IPS-11a (cell line): ENCODE measurements at regions not wholly inside any gene's neighbourhood (a gene's known extent, or its start where the extent isn't known, plus 50 kb on each side); places are given as distances from the start of the nearest gene placed in this dataset.

Experiments
- H3K4me3 ChIP-seq: one replicate; pipeline ENCODE4 v1.5.1; 2013; ENCODE audit warnings: low read depth, low read length, control low read depth

DNA sequence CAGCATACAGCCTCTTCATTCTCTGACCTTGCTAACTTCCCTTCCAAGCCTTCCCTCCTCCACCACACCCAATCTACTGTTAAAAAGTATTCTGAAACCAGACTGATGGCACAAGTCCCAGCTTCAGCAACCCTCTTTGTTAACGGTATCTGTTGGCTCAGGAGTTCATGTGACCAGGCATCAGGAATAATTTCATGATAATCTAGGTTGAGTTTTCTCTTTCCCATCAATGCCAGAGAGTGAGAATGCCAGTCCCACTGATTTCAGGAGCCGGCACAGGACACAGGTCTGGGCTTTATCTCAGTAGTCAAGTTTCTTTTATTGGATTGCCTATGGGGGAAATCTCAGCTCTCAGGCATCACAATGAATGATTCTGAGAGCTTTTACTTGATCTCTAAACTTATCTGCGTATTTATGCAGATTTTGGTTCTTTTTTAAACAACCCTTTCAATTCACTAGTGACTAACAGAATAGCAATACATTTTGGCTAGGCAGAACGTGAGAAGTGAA is 231.0 kb upstream of the LYZL1 start:
- no peak overlapping the region for H3K4me3 ChIP-seq

DNA sequence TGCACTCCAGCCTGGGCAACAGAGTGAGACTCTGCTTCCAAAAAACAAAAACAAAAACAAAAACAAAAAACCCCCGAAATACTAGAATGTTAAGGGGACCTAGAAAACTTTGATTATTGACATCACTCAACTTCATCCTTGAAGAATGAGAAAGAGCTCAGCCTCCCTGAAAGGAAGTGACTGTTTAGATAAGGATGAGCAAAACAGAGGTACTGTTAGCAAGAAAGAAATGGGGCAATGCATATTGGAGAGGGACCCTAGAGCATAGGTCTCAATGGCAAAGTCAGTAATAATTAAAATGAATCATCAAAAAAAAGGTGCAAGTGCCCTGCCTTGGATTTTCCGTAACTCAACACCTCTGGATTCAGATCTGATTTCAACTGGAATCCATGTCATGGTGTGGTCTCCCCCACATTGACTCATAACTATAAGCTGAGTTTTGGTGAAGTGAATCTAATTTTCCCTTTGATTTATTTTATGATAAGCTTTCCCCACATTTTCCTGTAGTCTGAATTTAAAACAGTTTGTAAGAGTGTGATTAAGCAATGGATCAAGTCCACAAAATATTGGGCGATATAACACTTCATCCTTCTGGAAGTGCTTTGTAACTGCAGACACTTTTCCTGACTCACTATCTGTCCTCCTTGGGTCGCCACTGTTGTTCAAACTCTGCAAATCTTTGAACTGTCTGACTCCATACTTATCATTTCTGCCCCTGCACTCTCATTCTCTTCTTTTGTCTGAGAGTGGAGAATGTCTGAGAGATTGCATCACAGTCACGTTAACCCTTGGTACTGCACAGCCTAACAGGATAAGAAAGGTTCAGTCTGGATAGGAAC is 224.8 kb upstream of the LYZL1 start:
- no peak overlapping the region for H3K4me3 ChIP-seq

GRCh38 chr10:29064680-29065079 is 224.2 kb upstream of the LYZL1 start:
- no peak overlapping the region for H3K4me3 ChIP-seq

- H3K4me3 ChIP-seq, result no peak overlapping the region
Observed at GRCh38 chr10:29067161-29067560, 221.7 kb upstream of the LYZL1 start.

DNA sequence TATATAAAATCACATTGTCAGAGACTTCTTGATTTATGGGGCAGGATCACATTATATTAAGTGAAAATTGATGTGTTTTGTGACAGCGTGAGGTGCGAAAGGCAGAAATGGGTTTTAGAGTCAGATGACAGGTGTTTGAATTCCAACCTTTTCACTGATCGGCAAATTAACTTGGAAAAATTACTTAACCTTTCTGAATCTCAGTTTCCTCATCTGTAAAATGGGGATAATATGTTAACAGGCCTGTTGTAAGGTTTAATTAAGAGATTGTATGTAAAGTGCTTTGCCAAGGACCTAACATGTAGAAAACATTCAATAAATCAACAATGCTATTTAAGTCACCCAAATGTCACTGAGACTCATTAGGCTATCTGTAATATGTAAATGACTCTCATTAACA is 221.2 kb upstream of the LYZL1 start:
- no peak overlapping the region for H3K4me3 ChIP-seq

DNA sequence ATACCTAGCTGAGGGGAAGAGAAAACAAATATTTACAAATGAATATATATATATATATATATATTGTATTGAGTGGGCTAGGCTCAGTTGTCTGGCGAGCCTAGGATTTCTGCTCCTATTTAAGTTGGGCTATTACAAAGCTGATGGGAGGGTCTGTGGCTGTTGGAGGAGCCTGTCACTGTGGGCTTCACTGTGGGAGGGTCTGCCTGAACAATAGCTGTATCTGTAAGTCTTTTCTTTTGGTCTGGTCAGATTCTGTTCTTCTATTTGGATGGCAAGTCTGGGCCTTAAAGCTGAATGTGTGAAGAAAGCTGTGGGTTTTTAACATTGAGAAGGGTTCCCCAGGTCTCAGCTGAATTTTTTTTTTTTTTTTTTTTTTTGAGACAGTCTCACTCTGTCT is 220.6 kb upstream of the LYZL1 start:
- H3K4me3 ChIP-seq, result no peak overlapping the region

- no peak overlapping the region for H3K4me3 ChIP-seq
Observed at GRCh38 chr10:29068966-29069365, 219.9 kb upstream of the LYZL1 start.

GRCh38 chr10:29069941-29070340 is 218.9 kb upstream of the LYZL1 start:
- H3K4me3 ChIP-seq, result no peak overlapping the region

- H3K4me3 ChIP-seq, result no peak overlapping the region
Observed at GRCh38 chr10:29078919-29079318, 210.0 kb upstream of the LYZL1 start.

DNA sequence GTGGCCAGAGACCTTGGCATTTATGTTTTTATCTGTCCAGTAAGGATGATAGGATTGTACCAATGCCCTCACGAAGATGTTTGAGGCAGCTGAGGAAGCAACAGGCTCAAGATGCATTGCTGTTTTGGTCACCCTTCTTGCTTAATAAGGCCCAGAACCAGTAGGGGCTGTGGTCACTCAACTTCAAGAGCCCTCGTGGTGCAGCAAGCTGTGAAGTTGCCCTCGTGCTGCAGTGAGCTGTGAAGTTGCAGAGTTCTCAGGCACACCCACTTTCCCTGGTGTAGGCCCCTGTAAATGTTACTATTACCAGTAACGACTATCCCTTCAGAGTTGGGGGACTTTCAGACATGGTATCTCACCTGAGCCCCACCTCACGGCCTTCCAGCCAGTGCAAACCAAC is 207.6 kb upstream of the LYZL1 start:
- no peak overlapping the region for H3K4me3 ChIP-seq

DNA sequence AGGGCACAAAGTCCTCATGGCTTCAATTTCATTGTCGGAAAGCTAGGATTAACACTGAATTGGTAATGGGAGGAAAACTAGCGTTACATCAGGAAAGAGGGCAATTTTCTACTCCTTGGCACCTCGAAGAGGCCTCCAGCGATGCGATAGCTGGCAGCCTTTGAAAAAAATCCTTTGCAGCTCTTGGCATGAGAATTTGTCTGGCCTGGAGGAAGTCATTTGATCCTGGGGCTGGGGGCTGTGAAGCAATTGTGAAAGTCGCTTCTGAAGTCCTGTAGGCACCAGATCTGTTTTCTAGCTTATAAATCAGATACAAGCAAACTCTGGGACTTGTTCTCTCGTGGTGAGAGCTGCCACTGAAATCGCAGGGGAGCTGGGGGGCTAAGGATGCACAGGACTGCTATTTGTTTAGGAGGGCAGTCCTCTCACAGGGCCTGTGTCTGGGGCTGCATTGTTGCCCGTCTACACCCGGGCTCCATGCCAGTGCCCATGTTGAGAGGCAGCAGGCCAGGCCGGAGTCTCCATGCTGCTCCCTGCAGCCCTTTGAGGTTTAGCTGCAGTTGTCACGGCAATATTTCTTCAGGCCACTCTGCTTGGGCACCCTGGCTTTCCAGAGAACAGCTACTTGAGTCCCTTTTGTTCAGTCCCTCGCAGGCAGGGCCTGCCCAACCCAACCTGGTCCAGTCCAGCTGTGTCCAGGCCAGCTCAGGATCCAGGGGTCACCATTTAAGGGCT is 206.8 kb upstream of the LYZL1 start:
- H3K4me3 ChIP-seq, result no peak overlapping the region

DNA sequence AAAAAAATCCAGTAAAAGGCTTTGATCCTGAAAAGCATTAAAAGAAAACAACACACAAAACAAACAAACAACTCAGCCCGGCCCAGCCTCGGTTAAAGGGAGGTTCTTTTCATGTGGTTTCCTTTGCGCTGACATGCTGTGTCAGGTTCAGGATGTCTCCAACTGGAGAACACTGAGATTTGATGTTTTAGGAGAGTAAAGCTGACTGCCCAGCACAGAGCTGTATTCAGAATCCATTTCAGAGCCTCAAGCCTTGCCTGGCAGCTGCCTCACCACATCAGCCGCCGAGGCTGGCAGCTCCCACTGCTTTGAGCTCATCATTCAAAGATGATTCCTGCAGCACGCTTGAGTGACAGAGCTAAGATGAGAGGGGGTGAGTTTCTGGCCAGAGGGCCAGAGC is 205.8 kb upstream of the LYZL1 start:
- H3K4me3 ChIP-seq, result no peak overlapping the region

GRCh38 chr10:29084681-29085307 is 204.1 kb upstream of the LYZL1 start:
- H3K4me3 ChIP-seq, result no peak overlapping the region

GRCh38 chr10:29089091-29089490 is 199.8 kb upstream of the LYZL1 start:
- H3K4me3 ChIP-seq, result no peak overlapping the region

DNA sequence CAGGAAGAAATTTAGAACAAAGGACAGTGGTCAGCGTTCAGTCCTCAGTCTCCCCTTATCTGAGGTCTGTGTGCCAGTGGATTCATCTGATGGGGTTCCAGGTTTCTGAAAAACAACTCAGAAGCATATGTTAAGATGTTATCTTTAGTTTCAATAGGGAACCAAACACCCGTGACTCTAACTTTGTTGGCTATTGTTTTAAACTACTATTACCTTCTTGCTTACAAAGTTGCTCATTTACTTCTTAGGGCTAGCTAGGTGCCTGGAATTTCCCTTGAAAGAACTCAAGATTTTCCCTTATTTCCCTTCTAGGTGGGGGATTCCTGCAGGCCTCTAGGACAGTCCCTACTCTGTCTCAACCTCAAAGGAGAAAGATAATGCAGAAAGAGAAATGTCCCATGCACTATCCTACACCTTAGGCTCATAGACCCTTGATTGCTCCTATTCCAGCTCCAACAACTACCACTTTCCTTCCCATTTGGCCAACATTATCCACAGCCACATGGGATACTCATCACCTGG is 192.5 kb upstream of the LYZL1 start:
- H3K4me3 ChIP-seq, result no peak overlapping the region

GRCh38 chr10:29098423-29098822 is 190.4 kb upstream of the LYZL1 start:
- no peak overlapping the region for H3K4me3 ChIP-seq

DNA sequence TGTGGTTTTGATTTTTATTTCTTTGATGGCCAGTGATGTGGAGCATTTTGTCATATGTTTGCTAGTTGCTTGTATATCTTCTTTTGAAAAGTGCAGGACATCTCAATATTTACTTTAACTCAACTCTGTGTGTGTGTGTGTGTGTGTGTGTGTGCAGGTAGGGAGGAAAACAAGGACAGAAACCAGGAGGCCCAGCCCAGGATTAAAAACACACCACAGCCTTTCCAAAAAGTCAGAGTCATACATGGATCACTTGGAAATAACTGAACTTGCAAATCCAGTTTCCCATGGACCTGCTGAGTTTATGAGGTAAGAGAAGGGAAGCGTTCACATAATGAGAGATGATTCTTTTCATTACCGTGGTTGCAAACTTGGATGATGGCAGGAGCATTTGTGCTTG is 189.9 kb upstream of the LYZL1 start:
- H3K4me3 ChIP-seq, result no peak overlapping the region

DNA sequence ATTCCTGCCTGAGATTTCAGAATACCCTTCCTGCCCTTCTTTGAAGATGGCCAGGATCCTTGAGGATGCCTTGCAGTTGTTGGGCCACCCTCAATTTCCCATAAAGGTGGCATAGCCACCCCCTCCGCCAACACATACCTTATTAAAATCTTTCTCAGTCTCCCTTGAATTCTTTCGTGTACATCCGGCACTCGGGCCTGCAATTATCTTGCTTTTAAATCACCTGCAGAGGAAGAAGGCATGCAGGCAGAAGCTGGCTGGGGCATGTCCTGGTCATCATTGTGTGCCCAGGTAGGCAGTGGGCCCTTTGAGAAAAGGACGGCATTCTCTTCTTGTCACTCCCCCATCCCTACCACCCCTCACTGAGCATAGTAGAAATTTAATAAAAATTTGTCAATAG is 189.5 kb upstream of the LYZL1 start:
- H3K4me3 ChIP-seq, result no peak overlapping the region

DNA sequence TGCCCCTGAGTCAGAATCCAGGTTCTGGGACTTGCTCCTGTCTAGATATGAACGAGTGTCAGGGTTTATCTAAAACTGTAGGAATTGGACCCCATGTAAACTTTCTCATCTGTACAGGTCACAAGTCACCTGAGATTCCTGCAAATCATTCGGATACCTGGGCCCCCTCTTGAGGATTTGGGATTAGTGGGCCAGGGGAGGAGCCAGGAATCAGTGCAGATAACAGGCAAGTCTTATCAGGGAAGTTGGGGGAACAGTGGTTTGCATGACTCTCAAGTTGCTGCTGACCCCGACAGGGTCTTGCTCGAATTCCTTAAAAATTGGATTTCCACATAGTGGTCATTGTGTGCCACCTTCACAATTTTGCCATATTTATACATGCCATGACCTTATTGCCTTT is 188.4 kb upstream of the LYZL1 start:
- no peak overlapping the region for H3K4me3 ChIP-seq

DNA sequence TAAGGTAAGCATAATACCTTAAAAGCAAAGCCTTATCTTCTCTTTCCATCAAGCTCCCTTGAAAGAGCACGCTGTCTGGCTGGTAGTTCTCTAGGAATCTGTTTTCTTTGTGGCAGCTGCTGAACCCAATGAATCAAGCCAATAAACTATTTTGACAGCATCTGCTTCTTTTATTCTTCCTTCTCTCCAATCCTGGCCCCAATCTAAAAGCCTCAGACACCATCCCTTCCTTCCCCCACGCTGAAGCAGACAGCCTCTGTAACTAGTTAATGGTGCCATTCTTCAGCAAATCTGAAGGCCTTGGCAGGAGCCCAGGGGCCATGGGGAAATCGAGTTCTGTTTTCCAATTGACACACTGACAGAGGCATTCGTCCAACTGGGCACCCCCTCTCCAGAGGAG is 186.6 kb upstream of the LYZL1 start:
- no peak overlapping the region for H3K4me3 ChIP-seq

DNA sequence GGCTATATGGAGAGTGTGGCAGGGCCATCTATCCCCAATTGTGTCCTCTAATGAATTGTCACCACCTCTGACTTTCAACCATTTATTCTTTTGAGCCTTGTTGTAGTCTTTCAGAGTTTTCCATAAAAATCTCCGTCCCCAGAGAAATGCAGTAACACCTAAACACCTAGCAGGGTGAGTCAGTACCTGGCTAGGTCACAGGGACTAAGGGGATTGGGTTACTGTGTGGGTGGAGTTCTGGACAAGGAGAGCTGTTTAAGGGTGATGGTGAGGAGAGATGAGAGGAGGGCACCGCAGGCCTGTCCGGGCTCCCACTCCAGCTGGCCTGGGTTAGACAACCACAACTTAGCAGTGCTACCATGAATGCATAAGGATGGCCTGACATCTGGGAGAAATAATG is 186.2 kb upstream of the LYZL1 start:
- no peak overlapping the region for H3K4me3 ChIP-seq
